Esophagus (tissue), 2 donors: ENCODE measurements at regions not wholly inside any gene's neighbourhood (a gene's known extent, or its start where the extent isn't known, plus 50 kb on each side); places are given as distances from the start of the nearest gene placed in this dataset.

Experiments used
- H3K27ac ChIP-seq, 2 donors: one replicate each; pipeline ENCODE4 v1.5.1; 2013; ENCODE audit warnings: low read depth in 2 of 2, mild to moderate bottlenecking in 2 of 2, inconsistent platforms in 1 of 2, low read length in 1 of 2, moderate library complexity in 1 of 2
- H3K27me3 ChIP-seq, 2 donors: one replicate each; pipeline ENCODE4 v1.6.1; 2013; ENCODE audit warnings: low read length in 2 of 2, control low read depth in 1 of 2, mild to moderate bottlenecking in 1 of 2; ENCODE audit not compliant: insufficient read depth in 2 of 2, control insufficient read depth in 1 of 2
- H3K36me3 ChIP-seq, 2 donors: one replicate each; pipeline ENCODE4 v1.6.1; 2013; ENCODE audit warnings: low read length in 1 of 2; ENCODE audit not compliant: control insufficient read depth in 2 of 2, insufficient read depth in 2 of 2
- H3K4me1 ChIP-seq, 2 donors: one replicate each; pipeline ENCODE4 v1.6.1; 2013; ENCODE audit warnings: low read length in 1 of 2; ENCODE audit not compliant: control insufficient read depth in 2 of 2, insufficient read depth in 2 of 2
- H3K4me3 ChIP-seq, 2 donors: one replicate each; pipeline ENCODE4 v1.5.1; 2013; ENCODE audit warnings: low read length in 2 of 2, mild to moderate bottlenecking in 2 of 2, low read depth in 1 of 2, moderate library complexity in 1 of 2
- H3K9me3 ChIP-seq, 2 donors: one replicate each; pipeline ENCODE4 v1.6.1; 2013; ENCODE audit warnings: mild to moderate bottlenecking in 2 of 2, low read depth in 1 of 2, low read length in 1 of 2, moderate library complexity in 1 of 2; ENCODE audit not compliant: control insufficient read depth in 2 of 2, insufficient read depth in 1 of 2
- WGBS, 2 donors: extraction: QIAGEN DNeasy Blood & Tissue Kit; methylation state at CpG; one replicate each; pipeline ENCODE4 v1.1.7; 2013; 5-methylcytosine and 5-hydroxymethylcytosine counted together
- donor health status: healthy with polysubstance abuse.
- donor health status: Bipolar disorder and iron deficiency.

GRCh38 chr3:30399394-30400181 is 206.8 kb upstream of the TGFBR2 start:
- no peak overlapping the region for H3K27ac ChIP-seq
- no peak overlapping the region for H3K4me3 ChIP-seq
- 71 to 75% methylated on average over 2 of the region's 2 CpGs for WGBS, 2 donors
- H3K4me1 ChIP-seq: no peaks in the 10 kb centered on the region
- no peaks in the 10 kb centered on the region for H3K27me3 ChIP-seq
- no peaks in the 10 kb centered on the region for H3K36me3 ChIP-seq
- no peaks in the 10 kb centered on the region for H3K9me3 ChIP-seq

DNA sequence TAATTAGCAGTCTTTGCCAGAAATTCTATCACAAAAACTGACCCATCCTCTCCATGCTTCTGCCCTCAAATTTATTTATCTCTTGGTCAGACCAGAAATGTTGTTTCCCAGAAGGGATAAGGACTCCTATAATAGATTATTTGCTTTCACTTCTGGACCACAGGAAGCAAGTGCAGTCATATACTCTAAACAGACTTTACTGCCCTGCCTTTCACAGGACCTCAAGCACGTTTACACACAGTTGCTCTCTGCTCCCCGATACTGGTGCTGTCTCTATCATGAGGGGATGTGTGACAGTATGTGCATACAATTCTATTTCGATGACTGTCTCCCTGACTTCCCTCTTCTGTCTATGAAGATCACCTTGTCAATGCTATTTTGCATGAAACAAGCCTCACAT is 205.5 kb upstream of the TGFBR2 start:
- Histone ChIP-seq H3K4me3 (no peak overlapping the region), H3K36me3 (no peaks in the 10 kb centered on the region), H3K27ac (no peak overlapping the region), H3K9me3 (no peaks in the 10 kb centered on the region), H3K4me1 (no peaks in the 10 kb centered on the region), H3K27me3 (no peaks in the 10 kb centered on the region)
- WGBS, 2 donors: 60 to 68% methylated on average over 3 of the region's 3 CpGs

- Histone ChIP-seq H3K4me1 (no peaks in the 10 kb centered on the region), H3K27ac (no peak overlapping the region), H3K4me3 (no peak overlapping the region), H3K27me3 (no peaks in the 10 kb centered on the region), H3K36me3 (no peaks in the 10 kb centered on the region), H3K9me3 (no peaks in the 10 kb centered on the region)
Measured at GRCh38 chr3:30401971-30402370, 204.4 kb upstream of the TGFBR2 start.

DNA sequence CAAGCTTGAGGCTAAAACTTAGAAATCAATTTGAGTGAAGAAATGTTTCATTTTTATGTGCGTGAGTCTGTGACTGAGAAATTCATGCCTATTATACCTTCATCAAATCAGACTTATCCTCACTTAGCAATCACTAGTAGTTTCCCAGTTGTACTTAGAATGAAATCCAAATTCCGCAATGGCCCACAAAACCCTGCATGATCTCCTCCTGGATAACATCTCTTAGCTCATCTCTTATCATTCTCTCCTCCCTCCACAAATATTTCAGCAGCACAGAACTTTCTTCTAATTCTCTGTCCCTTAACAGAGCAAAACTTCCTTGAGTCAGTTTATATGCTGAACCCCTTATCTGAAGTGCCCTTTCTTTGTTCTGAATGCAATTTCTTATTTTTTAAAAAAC is 198.8 kb upstream of the TGFBR2 start:
- Histone ChIP-seq H3K27me3 (no peaks in the 10 kb centered on the region), H3K4me1 (no peaks in the 10 kb centered on the region), H3K36me3 (no peaks in the 10 kb centered on the region), H3K27ac (no peak overlapping the region), H3K4me3 (no peak overlapping the region), H3K9me3 (no peaks in the 10 kb centered on the region)
- WGBS, 2 donors: 96 to 99% methylated on average over 2 of the region's 2 CpGs

- no peak overlapping the region for H3K27ac ChIP-seq
- no peaks in the 10 kb centered on the region for H3K4me1 ChIP-seq
- 57 to 70% methylated on average over 2 of the region's 2 CpGs for WGBS, 2 donors
- no peaks in the 10 kb centered on the region for H3K27me3 ChIP-seq
- no peaks in the 10 kb centered on the region for H3K36me3 ChIP-seq
- H3K4me3 ChIP-seq: no peak overlapping the region
- H3K9me3 ChIP-seq: no peaks in the 10 kb centered on the region
Measured at GRCh38 chr3:30408105-30408557, 198.3 kb upstream of the TGFBR2 start.

GRCh38 chr3:30418443-30418842 is 188.0 kb upstream of the TGFBR2 start:
- Histone ChIP-seq H3K4me3 (no peak overlapping the region), H3K4me1 (no peaks in the 10 kb centered on the region), H3K36me3 (no peaks in the 10 kb centered on the region), H3K27me3 (no peaks in the 10 kb centered on the region), H3K27ac (no peak overlapping the region), H3K9me3 (no peaks in the 10 kb centered on the region)
- WGBS, 2 donors: 68 to 89% methylated on average over 1 of the region's 1 CpG

GRCh38 chr3:30421266-30421665 is 185.1 kb upstream of the TGFBR2 start:
- Histone ChIP-seq H3K27me3 (no peaks in the 10 kb centered on the region), H3K36me3 (no peaks in the 10 kb centered on the region), H3K4me1 (no peaks in the 10 kb centered on the region), H3K27ac (no peak overlapping the region), H3K9me3 (no peaks in the 10 kb centered on the region), H3K4me3 (no peak overlapping the region)
- WGBS, 2 donors: 63 to 67% methylated on average over 2 of the region's 2 CpGs

DNA sequence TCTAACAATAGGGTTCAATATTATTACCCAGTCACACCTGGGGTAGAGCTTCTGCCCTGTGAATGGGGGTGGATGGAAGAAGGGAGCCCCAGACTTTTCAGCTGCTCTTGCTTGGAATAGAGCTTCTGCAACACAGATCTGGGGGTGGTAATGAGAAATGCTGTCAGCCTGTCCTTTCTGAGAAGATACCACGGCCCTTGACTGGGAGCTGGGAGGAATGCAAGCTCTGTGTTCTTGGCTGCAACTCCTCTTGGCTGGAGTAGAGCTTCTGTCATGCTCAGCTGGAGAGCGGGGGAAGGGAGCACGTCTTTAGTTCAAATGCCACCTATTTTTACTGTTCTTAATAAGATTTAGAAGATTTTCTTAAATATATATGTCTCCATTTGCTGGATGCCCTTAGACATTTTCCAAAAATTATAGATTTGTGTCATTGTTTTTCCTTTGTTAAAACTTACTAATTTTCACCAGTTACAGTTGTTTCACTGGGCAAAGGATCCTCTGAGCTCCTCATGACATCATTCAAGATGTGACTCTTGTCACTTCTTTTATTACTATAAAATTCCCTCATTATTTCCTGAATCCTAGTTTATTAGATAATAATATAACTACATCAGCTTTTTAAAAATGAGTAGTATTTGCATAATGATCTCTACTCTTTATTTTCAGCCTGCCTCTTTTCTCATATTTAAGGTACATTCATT is 180.0 kb upstream of the TGFBR2 start:
- no peaks in the 10 kb centered on the region for H3K27me3 ChIP-seq
- no peak overlapping the region for H3K27ac ChIP-seq
- no peaks in the 10 kb centered on the region for H3K9me3 ChIP-seq
- H3K4me1 ChIP-seq: no peaks in the 10 kb centered on the region
- WGBS, 2 donors: 16 to 20% methylated on average over 3 of the region's 3 CpGs
- no peak overlapping the region for H3K4me3 ChIP-seq
- no peaks in the 10 kb centered on the region for H3K36me3 ChIP-seq

GRCh38 chr3:30428251-30428650 is 178.2 kb upstream of the TGFBR2 start:
- Histone ChIP-seq H3K27ac (no peak overlapping the region), H3K27me3 (no peaks in the 10 kb centered on the region), H3K4me1 (no peaks in the 10 kb centered on the region), H3K36me3 (no peaks in the 10 kb centered on the region), H3K9me3 (no peaks in the 10 kb centered on the region), H3K4me3 (no peak overlapping the region)

GRCh38 chr3:30435861-30436331 is 170.5 kb upstream of the TGFBR2 start:
- no peak overlapping the region for H3K27ac ChIP-seq
- H3K36me3 ChIP-seq: no peaks in the 10 kb centered on the region
- H3K4me3 ChIP-seq: no peak overlapping the region
- H3K9me3 ChIP-seq: no peaks in the 10 kb centered on the region
- 74 to 79% methylated on average over 7 of the region's 7 CpGs for WGBS, 2 donors
- H3K27me3 ChIP-seq: no peaks in the 10 kb centered on the region
- no peaks in the 10 kb centered on the region for H3K4me1 ChIP-seq
